ENCODE measurements at regions not wholly inside any gene's neighbourhood (a gene's known extent, or its start where the extent isn't known, plus 50 kb on each side); places are given as distances from the start of the nearest gene placed in this dataset.

DNA sequence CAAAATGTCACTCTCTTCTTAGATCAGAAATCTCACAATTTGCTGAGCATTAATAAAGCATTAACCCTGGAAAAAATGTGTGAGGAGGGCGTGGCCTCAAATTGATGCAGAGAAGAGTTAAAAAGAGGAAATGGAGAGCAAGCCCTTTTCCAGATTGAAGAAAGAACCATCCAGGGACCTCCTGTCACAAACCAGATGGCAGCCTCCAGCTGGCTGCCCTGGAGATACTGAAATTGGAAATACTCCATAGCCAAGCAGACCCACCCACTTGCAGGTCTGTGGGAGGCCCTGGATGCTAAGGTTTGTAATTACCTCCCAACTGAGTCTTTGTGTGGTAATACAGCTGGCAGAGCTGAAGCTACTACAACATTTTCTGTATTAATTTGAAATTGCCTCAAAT is 214.9 kb downstream of the IL20RB start:
- H3K27ac ChIP-seq (ENCODE audit: low read depth in 1 of 2, low read length in 2 of 2): no peak overlapping the region
- H3K36me3 Mint-ChIP-seq (ENCODE audit: low read depth): no peaks in the 10 kb centered on the region
- POLR2A ChIA-PET: no interaction called here
- DNase-seq (no peak), ATAC-seq (ENCODE audit: poor library complexity) (no peak)
- H3K27me3 ChIP-seq (ENCODE audit: control insufficient read depth in 1 of 2, insufficient read depth in 2 of 2, low read length in 2 of 2): peaks cover 0 to 3% of the 10 kb centered on the region in 2 experiments
- TF ChIP-seq, protein P1, sequence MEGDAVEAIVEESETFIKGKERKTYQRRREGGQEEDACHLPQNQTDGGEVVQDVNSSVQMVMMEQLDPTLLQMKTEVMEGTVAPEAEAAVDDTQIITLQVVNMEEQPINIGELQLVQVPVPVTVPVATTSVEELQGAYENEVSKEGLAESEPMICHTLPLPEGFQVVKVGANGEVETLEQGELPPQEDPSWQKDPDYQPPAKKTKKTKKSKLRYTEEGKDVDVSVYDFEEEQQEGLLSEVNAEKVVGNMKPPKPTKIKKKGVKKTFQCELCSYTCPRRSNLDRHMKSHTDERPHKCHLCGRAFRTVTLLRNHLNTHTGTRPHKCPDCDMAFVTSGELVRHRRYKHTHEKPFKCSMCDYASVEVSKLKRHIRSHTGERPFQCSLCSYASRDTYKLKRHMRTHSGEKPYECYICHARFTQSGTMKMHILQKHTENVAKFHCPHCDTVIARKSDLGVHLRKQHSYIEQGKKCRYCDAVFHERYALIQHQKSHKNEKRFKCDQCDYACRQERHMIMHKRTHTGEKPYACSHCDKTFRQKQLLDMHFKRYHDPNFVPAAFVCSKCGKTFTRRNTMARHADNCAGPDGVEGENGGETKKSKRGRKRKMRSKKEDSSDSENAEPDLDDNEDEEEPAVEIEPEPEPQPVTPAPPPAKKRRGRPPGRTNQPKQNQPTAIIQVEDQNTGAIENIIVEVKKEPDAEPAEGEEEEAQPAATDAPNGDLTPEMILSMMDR (IDR thresholded peaks at IDR 0.05): no peak
- H3K27ac Mint-ChIP-seq: no peak overlapping the region
- no peaks in the 10 kb centered on the region for H3K4me1 ChIP-seq (ENCODE audit: insufficient read depth, low read length)
- H3K9me3 ChIP-seq (ENCODE audit: control insufficient read depth in 1 of 2, insufficient read depth in 1 of 2, low read length in 2 of 2): no peaks in the 10 kb centered on the region
- H3K4me1 Mint-ChIP-seq (ENCODE audit: low read depth): no peaks in the 10 kb centered on the region
- CTCF ChIA-PET: no interaction called here
- H3K36me3 ChIP-seq (ENCODE audit: insufficient read depth, low read length): no peaks in the 10 kb centered on the region
- no peak overlapping the region for H3K4me3 Mint-ChIP-seq
- H3K9me3 Mint-ChIP-seq: no peaks in the 10 kb centered on the region
- intact Hi-C loops (cut with DNase I, micrococcal nuclease): no loop called here
- no peak overlapping the region for H3K4me3 ChIP-seq (ENCODE audit: low read length)
- H3K27me3 Mint-ChIP-seq: peaks cover 20% of the 10 kb centered on the region

DNA sequence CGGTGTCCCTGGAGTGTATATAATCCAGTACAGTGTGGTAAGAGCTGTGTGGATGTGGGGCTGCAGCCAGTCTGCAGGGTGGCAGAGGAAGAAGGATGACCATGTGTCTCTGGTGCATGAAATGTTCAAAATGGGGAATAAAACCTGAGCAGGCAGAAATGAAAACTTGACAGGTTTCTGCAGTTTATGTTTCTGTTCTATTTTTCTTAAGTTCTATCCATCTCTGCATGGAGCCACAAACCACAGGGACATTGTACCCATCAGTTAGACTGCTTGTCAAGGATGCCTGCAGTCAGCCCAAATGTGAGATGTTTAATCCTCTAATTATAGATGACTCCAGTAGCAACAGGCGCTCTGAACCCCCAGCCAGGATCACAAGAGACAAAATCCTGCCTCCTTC is 216.7 kb downstream of the IL20RB start:
- H3K4me1 Mint-ChIP-seq (ENCODE audit: low read depth): no peaks in the 10 kb centered on the region
- CTCF ChIA-PET: no interaction called here

DNA sequence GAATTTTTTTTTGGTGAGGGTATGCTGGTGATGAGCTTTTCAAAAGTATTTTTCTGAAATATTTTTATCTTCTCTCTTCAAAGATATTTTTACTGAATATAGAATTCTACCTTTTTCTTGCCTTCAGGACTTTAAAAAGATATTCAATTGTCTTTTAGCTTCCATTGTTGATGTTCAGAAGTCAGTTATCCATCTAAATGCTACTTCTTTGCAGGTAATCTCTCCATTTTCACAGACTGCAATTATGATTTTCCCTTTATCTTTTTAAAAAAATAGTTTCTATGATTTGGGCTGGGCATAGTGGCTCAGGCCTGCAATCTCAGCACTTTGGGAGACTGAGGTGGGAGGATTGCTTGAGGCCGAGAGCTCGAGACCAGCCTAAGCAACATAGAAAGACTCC is 222.4 kb downstream of the IL20RB start:
- Histone ChIP-seq H3K27ac (ENCODE audit: low read depth in 1 of 2, low read length in 2 of 2) (no peak overlapping the region), H3K36me3 (ENCODE audit: insufficient read depth, low read length) (no peaks in the 10 kb centered on the region), H3K4me1 (ENCODE audit: insufficient read depth, low read length) (no peaks in the 10 kb centered on the region), H3K4me3 (ENCODE audit: low read length) (no peak overlapping the region), H3K27me3 (ENCODE audit: control insufficient read depth in 1 of 2, insufficient read depth in 2 of 2, low read length in 2 of 2) (no peaks in the 10 kb centered on the region), H3K9me3 (ENCODE audit: control insufficient read depth in 1 of 2, insufficient read depth in 1 of 2, low read length in 2 of 2) (no peaks in the 10 kb centered on the region)
- ChIA-PET POLR2A (no interaction called here), CTCF (no interaction called here)
- no peaks in the 10 kb centered on the region for H3K4me1 Mint-ChIP-seq (ENCODE audit: low read depth)
- H3K27ac Mint-ChIP-seq: no peak overlapping the region
- no peak for ATAC-seq (ENCODE audit: poor library complexity)
- no peaks in the 10 kb centered on the region for H3K36me3 Mint-ChIP-seq (ENCODE audit: low read depth)
- TF ChIP-seq, protein P1 (IDR thresholded peaks at IDR 0.05): no peak
- intact Hi-C loops (cut with DNase I, micrococcal nuclease): no loop called here
- DNase-seq: no peak
- no peak overlapping the region for H3K4me3 Mint-ChIP-seq
- no peaks in the 10 kb centered on the region for H3K9me3 Mint-ChIP-seq
- peaks cover 10% of the 10 kb centered on the region for H3K27me3 Mint-ChIP-seq

More for the DNA sequence above, 216.7 kb downstream of the IL20RB start:
- ATAC-seq (ENCODE audit: poor library complexity): no peak
- Histone ChIP-seq H3K27me3 (ENCODE audit: control insufficient read depth in 1 of 2, insufficient read depth in 2 of 2, low read length in 2 of 2) (peaks cover 0 to 3% of the 10 kb centered on the region in 2 experiments), H3K4me3 (ENCODE audit: low read length) (no peak overlapping the region), H3K9me3 (ENCODE audit: control insufficient read depth in 1 of 2, insufficient read depth in 1 of 2, low read length in 2 of 2) (no peaks in the 10 kb centered on the region), H3K4me1 (ENCODE audit: insufficient read depth, low read length) (no peaks in the 10 kb centered on the region), H3K27ac (ENCODE audit: low read depth in 1 of 2, low read length in 2 of 2) (no peak overlapping the region), H3K36me3 (ENCODE audit: insufficient read depth, low read length) (no peaks in the 10 kb centered on the region)
- H3K27ac Mint-ChIP-seq: no peak overlapping the region
- H3K4me3 Mint-ChIP-seq: no peak overlapping the region
- H3K36me3 Mint-ChIP-seq (ENCODE audit: low read depth): no peaks in the 10 kb centered on the region
- DNase-seq: no peak
- peaks cover 20% of the 10 kb centered on the region for H3K27me3 Mint-ChIP-seq
- POLR2A ChIA-PET: no interaction called here
- H3K9me3 Mint-ChIP-seq: no peaks in the 10 kb centered on the region
- intact Hi-C loops (cut with DNase I, micrococcal nuclease): no loop called here
- TF ChIP-seq, protein P1 (IDR thresholded peaks at IDR 0.05): no peak

Measured in CD4-positive, alpha-beta T cell (primary cell).